Femur (tissue), 1 donor: ENCODE measurements at regions not wholly inside any gene's neighbourhood (a gene's known extent, or its start where the extent isn't known, plus 50 kb on each side); places are given as distances from the start of the nearest gene placed in this dataset.
"Not testable (repeated sequence)": the region's sequence is repeated elsewhere in the genome, so short reads cannot be mapped to it uniquely, and the experiment has no call there.

ENCODE experiments used
- DNase-seq: peaks from one replicate; pipeline ENCODE4 v3.0.0-alpha.2; 2017

- DNase-seq: no peak
Observed at GRCh38 chr12:61111218-61111617, 1149.0 kb upstream of the USP15 start.

- DNase-seq: no peak
Observed at GRCh38 chr12:61137677-61138414, 1122.4 kb upstream of the USP15 start.

GRCh38 chr12:61138415-61138759, 1121.8 kb upstream of the USP15 start:
- no peak for DNase-seq

GRCh38 chr12:61161961-61162360, 1098.2 kb upstream of the USP15 start:
- DNase-seq: no peak

- no peak for DNase-seq
Observed at GRCh38 chr12:61188801-61189595, 1071.2 kb upstream of the USP15 start.

GRCh38 chr12:61213646-61214045, 1046.6 kb upstream of the USP15 start:
- DNase-seq: no peak

- no peak for DNase-seq
Observed at GRCh38 chr12:61220337-61220736, 1039.9 kb upstream of the USP15 start.

GRCh38 chr12:61232040-61232439, 1028.2 kb upstream of the USP15 start:
- DNase-seq: no peak

GRCh38 chr12:61250303-61250702, 1009.9 kb upstream of the USP15 start:
- no peak for DNase-seq

- DNase-seq: no peak
Observed at GRCh38 chr12:61251076-61251475, 1009.1 kb upstream of the USP15 start.

GRCh38 chr12:61254225-61254624, 1006.0 kb upstream of the USP15 start:
- no peak for DNase-seq

- not testable (repeated sequence) for DNase-seq
Observed at GRCh38 chr12:61264294-61264693, 995.9 kb upstream of the USP15 start.

- DNase-seq: no peak
Observed at GRCh38 chr12:61267474-61267873, 992.7 kb upstream of the USP15 start.

- DNase-seq: no peak
Observed at GRCh38 chr12:61272441-61272840, 987.8 kb upstream of the USP15 start.

GRCh38 chr12:61282790-61283575, 977.2 kb upstream of the USP15 start:
- no peak for DNase-seq

GRCh38 chr12:61290473-61290872, 969.7 kb upstream of the USP15 start:
- DNase-seq: no peak

- DNase-seq: no peak
Observed at GRCh38 chr12:61291647-61292046, 968.6 kb upstream of the USP15 start.

- DNase-seq: not testable (repeated sequence)
Observed at GRCh38 chr12:61294011-61294410, 966.2 kb upstream of the USP15 start.

- DNase-seq: no peak
Observed at GRCh38 chr12:61301817-61302216, 958.4 kb upstream of the USP15 start.

- no peak for DNase-seq
Observed at GRCh38 chr12:61302282-61302681, 957.9 kb upstream of the USP15 start.

- no peak for DNase-seq
Observed at GRCh38 chr12:61308220-61308619, 952.0 kb upstream of the USP15 start.

GRCh38 chr12:61311413-61311812, 948.8 kb upstream of the USP15 start:
- DNase-seq: no peak

GRCh38 chr12:61348871-61349270, 911.3 kb upstream of the USP15 start:
- DNase-seq: no peak

GRCh38 chr12:61355105-61355504, 905.1 kb upstream of the USP15 start:
- DNase-seq: no peak
